ENCODE measurements at regions not wholly inside any gene's neighbourhood (a gene's known extent, or its start where the extent isn't known, plus 50 kb on each side); places are given as distances from the start of the nearest gene placed in this dataset.

DNA sequence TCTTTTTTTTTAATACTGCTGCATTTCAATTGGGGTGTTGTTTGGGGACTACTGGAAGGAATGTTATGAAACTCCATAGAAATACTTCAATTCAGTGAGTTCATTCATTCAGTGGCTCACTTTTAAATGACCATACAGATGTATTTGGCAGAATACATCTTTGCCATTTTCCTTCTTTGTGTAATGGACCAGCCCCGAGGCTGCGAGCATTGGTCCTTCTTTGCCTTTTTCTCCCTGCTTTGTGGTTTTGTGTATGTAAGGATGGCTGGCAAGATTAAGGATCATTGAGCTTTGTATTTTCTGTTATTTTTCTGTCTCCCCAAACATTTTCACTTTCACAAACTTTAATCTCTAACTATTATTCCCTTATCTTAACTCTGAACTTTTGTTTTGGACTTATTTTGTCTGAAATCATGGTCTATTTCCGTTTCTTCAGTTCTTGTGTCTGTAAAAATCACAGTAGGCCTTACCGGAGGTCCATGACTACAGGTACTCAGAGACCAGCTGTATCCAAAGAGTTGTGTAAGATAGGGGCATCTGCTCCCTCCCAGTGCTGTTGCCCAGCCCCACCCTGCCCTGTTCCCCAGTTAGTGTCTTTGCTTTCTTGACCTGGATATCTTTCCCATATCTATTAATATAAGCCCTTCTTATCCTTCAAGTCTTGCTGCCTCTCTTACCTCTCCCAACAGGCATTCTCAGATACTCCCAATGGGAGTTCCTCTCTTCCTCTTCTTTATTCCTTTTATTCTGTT is 154.3 kb upstream of the DMRT1 start:
- CTCF ChIA-PET = no interaction called here
- Histone ChIP-seq H3K27ac (ENCODE audit: extremely low read depth, low read depth, low read length) (no peak overlapping the region), H3K9me3 (ENCODE audit: control insufficient read depth, insufficient read depth, low read depth, low read length) (no peaks in the 10 kb centered on the region), H3K4me3 (ENCODE audit: low read depth, low read length) (no peak overlapping the region), H3K4me1 (ENCODE audit: control insufficient read depth, insufficient read depth, low read length) (peaks cover 11% of the 10 kb centered on the region; the same call in 1 of the 2 replicates), H3K36me3 (ENCODE audit: control insufficient read depth in 2 of 2, insufficient read depth in 1 of 2, low read length in 2 of 2) (no peaks in the 10 kb centered on the region)
- TF ChIP-seq ZNF112 (tag by site-specific recombination; IDR thresholded peaks at IDR 0.05) (no peak), ZBTB17 (tag by site-specific recombination; IDR thresholded peaks at IDR 0.05) (no peak), ZNF133 (tag by site-specific recombination; IDR thresholded peaks at IDR 0.05) (peak; percentile 77)
- POLR2A ChIA-PET = no interaction called here

DNA sequence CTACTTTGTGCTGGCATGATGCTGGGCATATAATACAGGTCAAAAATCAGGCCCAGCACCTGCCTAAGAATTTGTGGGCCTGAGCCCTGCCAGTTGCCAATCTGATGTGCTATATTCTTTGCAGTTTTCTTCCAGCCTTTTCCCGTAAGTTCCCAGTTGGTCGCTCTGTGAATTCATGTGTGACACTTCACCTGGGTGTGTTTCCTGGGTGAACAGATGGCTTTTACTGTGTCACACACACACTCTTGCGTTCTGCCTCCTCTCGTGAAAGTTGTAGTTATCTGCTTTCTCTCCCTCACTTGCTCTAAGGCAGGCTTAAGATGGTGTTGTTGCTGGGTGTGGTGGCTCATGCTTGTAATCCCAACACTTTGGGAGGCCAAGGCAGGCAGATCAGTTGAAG is 153.5 kb upstream of the DMRT1 start:
- TF ChIP-seq HOXD13 (CRISPR knock-in tag; IDR thresholded peaks at IDR 0.05; ENCODE audit: borderline replicate concordance) (no peak), PBX3 (CRISPR knock-in tag; IDR thresholded peaks at IDR 0.05) (no peak), ZSCAN23 (tag by site-specific recombination; IDR thresholded peaks at IDR 0.05) (no peak), HOXC10 (CRISPR knock-in tag; IDR thresholded peaks at IDR 0.05) (no peak), ZNF274 (IDR thresholded peaks at IDR 0.05; ENCODE audit: low read length) (no peak), ZNF274 (tag by site-specific recombination; IDR thresholded peaks at IDR 0.05; ENCODE audit: borderline replicate concordance) (no peak), SCRT1 (tag by site-specific recombination; IDR thresholded peaks at IDR 0.05; ENCODE audit: borderline replicate concordance) (no peak), ZNF148 (tag by site-specific recombination; IDR thresholded peaks at IDR 0.05; ENCODE audit: borderline replicate concordance) (no peak), ZNF391 (tag by site-specific recombination; IDR thresholded peaks at IDR 0.05; ENCODE audit: borderline replicate concordance, low read depth) (no peak), ZNF416 (tag by site-specific recombination; IDR thresholded peaks at IDR 0.05) (no peak), MEIS1 (CRISPR knock-in tag; IDR thresholded peaks at IDR 0.05; ENCODE audit: borderline replicate concordance) (no peak), ZNF626 (tag by site-specific recombination; IDR thresholded peaks at IDR 0.05) (no peak), ZNF114 (tag by site-specific recombination; IDR thresholded peaks at IDR 0.05) (no peak), ZNF292 (tag by site-specific recombination; IDR thresholded peaks at IDR 0.05; ENCODE audit: borderline replicate concordance, low read depth) (no peak), ZBTB7A (tag by site-specific recombination; IDR thresholded peaks at IDR 0.05; ENCODE audit: low read depth) (no peak)
- TF ChIP-seq, protein P1, sequence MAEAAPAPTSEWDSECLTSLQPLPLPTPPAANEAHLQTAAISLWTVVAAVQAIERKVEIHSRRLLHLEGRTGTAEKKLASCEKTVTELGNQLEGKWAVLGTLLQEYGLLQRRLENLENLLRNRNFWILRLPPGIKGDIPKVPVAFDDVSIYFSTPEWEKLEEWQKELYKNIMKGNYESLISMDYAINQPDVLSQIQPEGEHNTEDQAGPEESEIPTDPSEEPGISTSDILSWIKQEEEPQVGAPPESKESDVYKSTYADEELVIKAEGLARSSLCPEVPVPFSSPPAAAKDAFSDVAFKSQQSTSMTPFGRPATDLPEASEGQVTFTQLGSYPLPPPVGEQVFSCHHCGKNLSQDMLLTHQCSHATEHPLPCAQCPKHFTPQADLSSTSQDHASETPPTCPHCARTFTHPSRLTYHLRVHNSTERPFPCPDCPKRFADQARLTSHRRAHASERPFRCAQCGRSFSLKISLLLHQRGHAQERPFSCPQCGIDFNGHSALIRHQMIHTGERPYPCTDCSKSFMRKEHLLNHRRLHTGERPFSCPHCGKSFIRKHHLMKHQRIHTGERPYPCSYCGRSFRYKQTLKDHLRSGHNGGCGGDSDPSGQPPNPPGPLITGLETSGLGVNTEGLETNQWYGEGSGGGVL (tag by site-specific recombination; IDR thresholded peaks at IDR 0.05) = no peak
- TF ChIP-seq, protein P2, sequence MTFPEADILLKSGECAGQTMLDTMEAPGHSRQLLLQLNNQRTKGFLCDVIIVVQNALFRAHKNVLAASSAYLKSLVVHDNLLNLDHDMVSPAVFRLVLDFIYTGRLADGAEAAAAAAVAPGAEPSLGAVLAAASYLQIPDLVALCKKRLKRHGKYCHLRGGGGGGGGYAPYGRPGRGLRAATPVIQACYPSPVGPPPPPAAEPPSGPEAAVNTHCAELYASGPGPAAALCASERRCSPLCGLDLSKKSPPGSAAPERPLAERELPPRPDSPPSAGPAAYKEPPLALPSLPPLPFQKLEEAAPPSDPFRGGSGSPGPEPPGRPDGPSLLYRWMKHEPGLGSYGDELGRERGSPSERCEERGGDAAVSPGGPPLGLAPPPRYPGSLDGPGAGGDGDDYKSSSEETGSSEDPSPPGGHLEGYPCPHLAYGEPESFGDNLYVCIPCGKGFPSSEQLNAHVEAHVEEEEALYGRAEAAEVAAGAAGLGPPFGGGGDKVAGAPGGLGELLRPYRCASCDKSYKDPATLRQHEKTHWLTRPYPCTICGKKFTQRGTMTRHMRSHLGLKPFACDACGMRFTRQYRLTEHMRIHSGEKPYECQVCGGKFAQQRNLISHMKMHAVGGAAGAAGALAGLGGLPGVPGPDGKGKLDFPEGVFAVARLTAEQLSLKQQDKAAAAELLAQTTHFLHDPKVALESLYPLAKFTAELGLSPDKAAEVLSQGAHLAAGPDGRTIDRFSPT (tag by site-specific recombination; IDR thresholded peaks at IDR 0.05) = no peak
- ChIA-PET CTCF (no interaction called here), POLR2A (no interaction called here)
- H3K36me3 ChIP-seq (ENCODE audit: control insufficient read depth in 2 of 2, insufficient read depth in 1 of 2, low read length in 2 of 2) = no peaks in the 10 kb centered on the region
- peaks cover 11% of the 10 kb centered on the region; the same call in 1 of the 2 replicates for H3K4me1 ChIP-seq (ENCODE audit: control insufficient read depth, insufficient read depth, low read length)
- H3K4me3 ChIP-seq (ENCODE audit: low read depth, low read length) = no peak overlapping the region
- no peak overlapping the region for H3K27ac ChIP-seq (ENCODE audit: extremely low read depth, low read depth, low read length)
- H3K9me3 ChIP-seq (ENCODE audit: control insufficient read depth, insufficient read depth, low read depth, low read length) = no peaks in the 10 kb centered on the region

Measured in HEK293 (cell line).